ENCODE measurements at regions not wholly inside any gene's neighbourhood (a gene's known extent, or its start where the extent isn't known, plus 50 kb on each side); places are given as distances from the start of the nearest gene placed in this dataset.

GRCh38 chr1:208581209-208581608 lies 337.0 kb upstream of the PLXNA2 start:
- peak; percentile 6 for DNase-seq (ENCODE audit: low read depth)

- no peak for DNase-seq (ENCODE audit: low read depth)
Observed at GRCh38 chr1:208581667-208582066, 337.5 kb upstream of the PLXNA2 start.

GRCh38 chr1:208584167-208584755 lies 340.1 kb upstream of the PLXNA2 start:
- no peak for DNase-seq (ENCODE audit: low read depth)

- no peak for DNase-seq (ENCODE audit: low read depth)
Observed at GRCh38 chr1:208587110-208587509, 342.9 kb upstream of the PLXNA2 start.

DNA sequence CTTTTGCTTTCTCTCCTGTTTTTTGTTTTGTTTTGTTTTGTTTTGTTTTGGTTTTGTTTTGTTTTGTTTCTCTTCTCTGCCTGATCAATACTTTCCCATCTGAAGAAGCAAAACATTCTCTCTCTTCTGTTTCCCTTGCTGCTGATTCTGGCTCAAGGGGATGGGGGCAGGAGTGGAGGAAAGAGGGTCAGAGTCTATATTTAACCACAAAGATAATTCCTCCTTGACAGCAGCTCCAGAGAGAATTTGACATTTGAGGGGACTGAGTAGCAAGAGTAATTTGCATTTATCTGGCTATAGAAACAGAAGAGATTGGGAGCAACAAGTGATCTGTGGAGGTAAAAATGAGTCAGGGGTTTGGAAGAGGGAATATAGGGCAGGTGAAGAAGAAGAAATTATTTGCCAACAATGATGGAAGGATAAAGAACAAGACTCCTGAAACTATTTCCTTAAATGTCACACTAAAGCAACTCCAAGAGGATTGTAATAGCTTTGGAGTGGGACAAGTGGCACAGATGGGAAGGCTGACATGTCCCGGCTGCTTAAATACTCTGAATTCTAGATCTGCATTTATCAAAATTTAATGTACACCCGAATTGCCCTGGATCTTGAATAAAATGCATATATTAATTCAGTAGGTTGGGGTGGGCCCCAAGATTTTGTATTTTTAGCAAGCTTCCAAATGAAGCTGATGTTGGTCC lies 349.3 kb upstream of the PLXNA2 start:
- DNase-seq (ENCODE audit: low read depth), result no peak

DNA sequence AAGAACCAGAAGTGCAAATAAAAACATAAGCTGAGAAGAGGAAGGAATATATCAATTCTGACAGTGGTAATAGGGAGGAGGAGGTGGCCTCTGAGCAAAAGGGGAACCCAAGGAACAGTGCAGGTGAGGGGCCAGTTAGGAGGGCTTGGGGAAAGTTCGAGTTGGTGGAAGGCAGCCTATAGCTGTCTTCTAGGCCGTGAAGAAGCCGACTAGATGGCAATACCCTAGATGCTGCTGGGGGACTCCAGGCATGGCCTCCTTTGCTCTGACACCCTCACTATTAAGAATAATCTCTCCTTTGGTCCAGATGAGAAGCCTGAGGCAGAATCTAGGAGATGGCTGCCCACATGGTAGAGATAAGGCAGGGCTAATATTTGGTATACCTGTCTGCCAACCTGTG lies 351.1 kb upstream of the PLXNA2 start:
- no peak for DNase-seq (ENCODE audit: low read depth)

DNA sequence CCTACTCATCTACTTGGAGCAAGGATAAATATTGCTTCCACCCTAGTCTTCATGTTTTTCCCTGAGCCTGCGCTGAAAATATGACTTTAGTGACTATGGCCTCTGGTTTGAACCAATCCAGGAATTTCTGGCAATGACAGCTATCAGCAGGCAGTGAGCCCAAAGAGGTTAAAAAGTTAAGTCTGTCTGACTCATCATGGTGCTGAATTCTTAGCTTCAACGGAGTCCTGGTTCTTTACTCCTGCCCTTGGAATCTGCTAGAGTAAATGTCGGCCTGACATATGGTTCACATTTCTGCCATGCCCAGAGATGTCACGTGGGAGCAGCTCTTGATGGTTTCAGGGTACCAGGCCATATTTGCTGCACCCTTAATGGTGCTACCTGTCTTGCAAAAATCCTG lies 351.6 kb upstream of the PLXNA2 start:
- DNase-seq (ENCODE audit: low read depth), result peak; percentile 16

DNA sequence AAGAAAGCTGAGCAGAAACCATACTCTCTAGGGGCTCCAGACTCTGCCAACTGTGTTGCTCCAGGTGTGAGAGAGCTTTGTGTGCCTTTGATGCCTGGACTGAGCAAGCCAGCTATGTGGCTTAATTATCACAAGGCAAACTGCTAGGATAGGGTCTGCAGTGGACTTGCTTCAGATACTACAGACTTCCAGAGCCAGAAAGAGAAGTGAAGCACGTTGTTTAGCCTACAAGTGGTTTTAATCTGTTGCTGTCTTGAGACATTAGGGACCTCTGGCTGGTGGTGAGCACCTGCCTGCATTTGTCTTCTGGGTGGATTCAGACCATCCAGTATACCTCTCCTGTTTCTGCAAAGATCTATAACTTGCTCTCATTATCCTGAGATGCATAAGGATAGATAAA lies 353.4 kb upstream of the PLXNA2 start:
- DNase-seq (ENCODE audit: low read depth), result no peak

DNA sequence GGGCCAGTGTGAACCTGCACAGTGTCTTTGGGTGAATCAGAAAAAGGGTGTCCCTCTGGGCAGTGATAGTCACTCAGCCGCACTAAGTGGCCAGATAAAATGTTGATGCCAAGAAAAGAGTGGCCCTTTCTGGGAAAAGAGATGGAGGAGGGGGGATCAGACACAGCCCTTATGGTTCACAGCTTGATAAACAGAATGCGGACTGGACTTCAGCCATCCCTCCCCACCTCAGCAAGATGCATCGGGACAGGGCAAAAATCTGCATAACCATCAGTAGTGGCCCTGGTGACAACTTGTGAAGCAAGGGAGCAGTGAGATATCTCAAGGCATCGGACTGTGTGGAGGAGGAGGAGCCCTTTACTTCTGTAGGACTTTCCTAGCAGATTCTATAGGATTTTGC lies 353.8 kb upstream of the PLXNA2 start:
- no peak for DNase-seq (ENCODE audit: low read depth)

DNA sequence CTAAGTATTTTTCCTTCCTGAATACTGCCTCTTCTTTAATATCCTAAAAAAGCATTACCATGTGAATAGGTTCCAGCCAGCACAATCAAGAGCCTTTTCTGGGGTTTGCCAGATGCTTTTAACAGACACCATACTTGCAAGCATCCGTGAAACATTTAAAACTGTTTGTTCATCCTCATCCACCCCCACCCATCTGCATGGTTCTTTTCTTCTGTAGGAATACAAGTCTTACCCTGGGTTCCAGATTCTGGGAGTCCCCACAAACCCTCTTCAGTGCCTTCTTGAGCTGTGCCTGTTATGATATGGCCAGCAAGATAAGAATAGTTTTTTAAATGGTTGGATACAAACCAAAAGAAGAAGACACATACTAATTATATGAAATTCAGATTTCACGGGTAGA lies 354.9 kb upstream of the PLXNA2 start:
- no peak for DNase-seq (ENCODE audit: low read depth)

DNA sequence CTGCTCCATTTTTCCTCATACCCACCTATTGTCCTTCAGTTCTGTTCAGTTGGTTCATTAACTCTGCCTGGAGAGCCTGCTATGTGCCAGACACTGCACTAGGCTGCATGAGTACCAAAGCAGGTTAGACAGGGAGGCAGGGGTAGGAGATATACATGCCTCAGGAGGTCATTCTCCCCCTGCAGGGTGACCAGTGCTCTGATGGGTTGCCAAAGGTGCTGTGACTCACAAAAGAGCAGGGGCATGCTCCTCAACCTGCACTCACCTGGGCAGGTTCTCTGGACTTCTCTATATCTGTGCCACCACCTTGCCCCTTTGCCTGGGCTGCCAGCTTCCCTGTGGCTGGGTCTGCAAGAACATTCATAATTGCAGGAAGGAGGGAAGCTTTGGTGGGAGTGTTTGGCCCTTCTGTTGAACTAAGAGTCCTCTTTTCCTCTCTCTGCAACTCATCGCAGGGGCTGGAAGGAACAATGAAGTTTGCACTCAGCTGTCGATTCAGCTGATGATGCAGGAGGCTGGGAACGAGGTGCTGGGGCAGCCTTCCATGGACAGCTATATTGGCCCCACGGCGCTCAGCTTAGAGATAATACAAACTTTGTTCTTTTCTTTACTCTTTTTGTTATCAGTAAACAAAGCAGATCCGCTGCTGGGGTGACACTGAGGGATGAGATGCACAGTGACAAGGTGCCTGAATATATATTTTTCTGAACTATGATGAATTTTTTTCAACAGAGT lies 356.4 kb upstream of the PLXNA2 start:
- DNase-seq (ENCODE audit: low read depth), result no peak

GRCh38 chr1:208601561-208601960 lies 357.4 kb upstream of the PLXNA2 start:
- DNase-seq (ENCODE audit: low read depth), result no peak

- DNase-seq (ENCODE audit: low read depth), result no peak
Observed at GRCh38 chr1:208603721-208604120, 359.5 kb upstream of the PLXNA2 start.

- peak; percentile 22 for DNase-seq (ENCODE audit: low read depth)
Observed at GRCh38 chr1:208604295-208604694, 360.1 kb upstream of the PLXNA2 start.

- no peak for DNase-seq (ENCODE audit: low read depth)
Observed at GRCh38 chr1:208606959-208607358, 362.8 kb upstream of the PLXNA2 start.

DNA sequence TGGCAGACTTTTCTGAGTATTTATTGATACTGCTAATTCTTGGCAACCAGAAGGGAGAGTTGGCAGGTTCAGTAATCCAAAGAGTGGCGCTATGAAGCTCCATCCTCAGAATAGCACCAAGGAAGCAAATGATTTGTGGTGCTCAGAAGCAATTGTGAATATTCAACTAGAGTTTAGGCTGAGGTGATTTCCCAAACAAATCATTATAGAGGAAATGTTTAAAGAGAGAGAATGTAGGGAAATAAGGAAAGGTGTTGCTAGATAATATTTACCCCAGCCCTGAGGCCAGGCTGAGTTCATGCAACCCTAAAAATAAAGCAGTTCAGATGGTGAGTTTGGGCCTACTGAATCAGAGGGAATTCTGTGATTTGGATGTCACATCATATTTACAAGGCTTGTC lies 363.4 kb upstream of the PLXNA2 start:
- no peak for DNase-seq (ENCODE audit: low read depth)

- no peak for DNase-seq (ENCODE audit: low read depth)
Observed at GRCh38 chr1:208614610-208615009, 370.4 kb upstream of the PLXNA2 start.

DNA sequence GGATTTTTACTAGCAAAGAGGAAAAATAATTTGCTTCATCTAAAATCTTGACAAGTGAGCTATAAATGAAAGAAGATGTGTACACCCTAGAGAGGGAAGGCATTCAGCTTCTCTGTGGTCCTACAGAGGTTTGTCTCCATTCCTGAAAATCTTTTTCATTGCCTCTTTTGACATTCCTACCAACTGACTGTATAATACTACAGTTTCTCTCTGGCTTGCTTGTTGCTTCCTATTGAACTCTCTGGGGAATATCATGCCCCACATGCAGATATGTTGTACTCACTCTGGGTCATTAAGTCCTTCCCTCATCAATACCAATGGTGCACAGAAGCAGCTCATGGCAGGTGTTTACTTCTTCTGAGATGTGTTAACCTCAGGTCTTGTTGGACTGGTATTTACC lies 371.2 kb upstream of the PLXNA2 start:
- no peak for DNase-seq (ENCODE audit: low read depth)

- no peak for DNase-seq (ENCODE audit: low read depth)
Observed at GRCh38 chr1:208616776-208617175, 372.6 kb upstream of the PLXNA2 start.

DNA sequence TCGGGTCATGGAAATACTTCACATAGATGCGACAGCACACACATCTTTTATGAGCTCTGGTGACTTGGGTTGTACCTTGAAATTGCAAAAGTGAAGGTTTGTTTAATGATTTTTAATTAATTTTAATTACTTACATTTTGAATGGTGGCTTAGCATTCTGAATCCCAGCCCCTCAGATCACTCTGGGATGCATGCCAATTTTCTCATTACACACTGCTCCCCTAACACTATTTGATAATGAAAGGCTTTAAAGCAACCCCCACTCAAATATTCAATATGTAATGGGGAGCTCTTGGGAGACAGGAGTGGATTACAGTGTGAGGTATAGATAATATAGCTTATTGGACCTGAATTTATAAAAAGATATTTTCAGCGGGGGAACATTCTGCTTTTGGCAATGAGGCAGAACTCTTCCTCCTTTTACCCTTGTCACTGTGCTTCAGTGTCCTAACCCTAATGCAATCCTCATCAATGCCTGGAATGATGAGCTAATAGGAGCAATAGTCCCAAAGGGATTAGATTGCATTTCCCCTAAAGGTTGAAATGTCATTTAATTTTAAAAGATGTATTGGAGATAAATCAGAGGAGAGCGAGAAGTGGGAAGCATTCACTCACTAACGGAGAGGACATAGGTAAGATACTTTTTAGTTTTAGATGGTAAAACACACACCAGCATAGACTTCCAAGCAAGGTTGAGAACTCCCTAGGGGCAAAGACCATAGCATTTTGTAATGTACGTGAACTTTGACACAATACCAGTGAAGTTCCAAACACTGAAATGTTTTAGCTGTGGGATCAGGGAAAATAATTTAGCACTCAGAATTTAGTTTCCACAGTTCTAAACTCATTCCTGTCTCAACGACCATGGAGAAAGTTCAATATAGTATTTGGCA lies 384.1 kb upstream of the PLXNA2 start:
- DNase-seq (ENCODE audit: low read depth), result no peak

- no peak for DNase-seq (ENCODE audit: low read depth)
Observed at GRCh38 chr1:208631092-208631491, 386.9 kb upstream of the PLXNA2 start.

DNA sequence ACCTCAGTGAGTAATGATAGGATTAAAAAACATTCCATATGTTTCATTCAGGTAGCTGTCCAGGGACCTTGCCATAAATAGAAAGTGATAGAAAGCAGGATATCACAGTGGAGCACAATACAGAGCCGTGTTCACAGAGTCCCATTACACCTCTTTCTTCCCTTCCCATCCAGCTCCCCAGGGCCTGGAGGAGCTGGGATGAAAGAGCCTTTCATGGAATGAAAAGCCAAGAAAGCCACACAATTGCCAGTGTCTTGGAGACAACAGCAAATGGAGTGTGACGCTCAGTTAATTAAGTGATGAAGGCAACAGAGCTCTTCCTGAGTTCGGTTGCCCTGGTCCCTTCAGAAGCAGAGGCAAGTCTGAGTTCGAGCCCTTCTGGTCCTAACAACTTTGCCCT lies 387.3 kb upstream of the PLXNA2 start:
- no peak for DNase-seq (ENCODE audit: low read depth)

Data from myocyte (in vitro differentiated cells).